Endodermal cell (in vitro differentiated cells): ENCODE measurements at regions not wholly inside any gene's neighbourhood (a gene's known extent, or its start where the extent isn't known, plus 50 kb on each side); places are given as distances from the start of the nearest gene placed in this dataset.
A peak's percentile ranks its signal among the peaks of the same experiment; 100 is the strongest.

Experiments used
- DNase-seq: peaks from one replicate; pipeline ENCODE4 v3.0.0-alpha.2; 2017
- H3K27ac ChIP-seq: 2 replicates; pipeline ENCODE4 v1.5.1; 2013; ENCODE audit warnings: mild to moderate bottlenecking, low read depth, low read length, moderate library complexity
- H3K27me3 ChIP-seq: 2 replicates; pipeline ENCODE4 v1.6.1; 2013; ENCODE audit warnings: mild to moderate bottlenecking, low read length, moderate library complexity; ENCODE audit not compliant: insufficient read depth, control insufficient read depth, poor library complexity, severe bottlenecking
- H3K36me3 ChIP-seq: 2 replicates; pipeline ENCODE4 v1.7.0; 2013; ENCODE audit warnings: mild to moderate bottlenecking, low read length, moderate library complexity; ENCODE audit not compliant: control insufficient read depth, insufficient read depth
- H3K4me1 ChIP-seq: one replicate; pipeline ENCODE4 v1.7.0; 2013; ENCODE audit warnings: low read length; ENCODE audit not compliant: control insufficient read depth, insufficient read depth
- H3K4me3 ChIP-seq: 2 replicates; pipeline ENCODE4 v1.5.1; 2013; ENCODE audit warnings: mild to moderate bottlenecking, low read length, moderate library complexity
- H3K9ac ChIP-seq: 2 replicates; pipeline ENCODE4 v1.6.1; 2013; ENCODE audit warnings: mild to moderate bottlenecking, low read length, moderate library complexity; ENCODE audit not compliant: poor library complexity, severe bottlenecking; ENCODE audit errors: extremely low read depth
- H3K9me3 ChIP-seq: 2 replicates; pipeline ENCODE4 v1.6.1; 2013; ENCODE audit warnings: mild to moderate bottlenecking, low read length, moderate library complexity; ENCODE audit not compliant: control insufficient read depth
- H3K27ac Mint-ChIP-seq: 2 replicates; pipeline ENCODE4 v1.8.0; 2020; ENCODE audit warnings: mixed read lengths
- H3K27me3 Mint-ChIP-seq: 2 replicates; pipeline ENCODE4 v1.8.0; 2021; ENCODE audit warnings: mild to moderate bottlenecking, mixed read lengths; ENCODE audit not compliant: insufficient read depth
- H3K36me3 Mint-ChIP-seq: 2 replicates; pipeline ENCODE4 v1.8.0; 2020; ENCODE audit warnings: low read depth, mixed read lengths
- H3K4me1 Mint-ChIP-seq: 2 replicates; pipeline ENCODE4 v1.8.0; 2020; ENCODE audit warnings: mixed read lengths
- H3K4me3 Mint-ChIP-seq: 2 replicates; pipeline ENCODE4 v1.8.0; 2020; ENCODE audit warnings: mild to moderate bottlenecking, moderate library complexity, mixed read lengths
- H3K9me3 Mint-ChIP-seq: 2 replicates; pipeline ENCODE4 v1.8.0; 2020; ENCODE audit warnings: mild to moderate bottlenecking, mixed read lengths
- CTCF ChIP-seq: fragments of 200-600 bp; sonication (generic); conservative IDR thresholded peaks from 2 replicates; pipeline ENCODE4 v1.5.0; 2021; ENCODE audit warnings: antibody characterized with exemption, mild to moderate bottlenecking
- WGBS, 2 experiments: methylation state at CpG; one replicate each; pipeline versions ENCODE4 v1.1.5 to v1.1.7; 2013; ENCODE audit warnings: missing lambda C conversion rate in 2 of 2, mixed read lengths in 1 of 2; ENCODE audit not compliant: insufficient coverage in 1 of 2, insufficient read length in 1 of 2; 5-methylcytosine and 5-hydroxymethylcytosine counted together

GRCh38 chr18:61606759-61607158, 273.5 kb downstream of the CDH20 start:
- Histone ChIP-seq H3K9me3 (peaks cover 33% of the 10 kb centered on the region), H3K9ac (peak overlapping the region; percentile 56), H3K27me3 (no peaks in the 10 kb centered on the region), H3K36me3 (no peaks in the 10 kb centered on the region), H3K4me3 (peak overlapping the region; percentile 78), H3K27ac (peak overlapping the region; percentile 52), H3K4me1 (peaks cover 3% of the 10 kb centered on the region)
- Mint-ChIP-seq H3K4me3 (peak overlapping the region; percentile 54), H3K4me1 (peaks cover 21% of the 10 kb centered on the region), H3K27me3 (no peaks in the 10 kb centered on the region), H3K9me3 (peaks cover 26% of the 10 kb centered on the region), H3K27ac (peak overlapping the region; percentile 94), H3K36me3 (peaks cover 10% of the 10 kb centered on the region)
- TF ChIP-seq CTCF: no peak
- 0 to 21% methylated on average over 2 to 5 of the region's 5 CpGs for WGBS, 2 experiments
- DNase-seq: peak; percentile 93

DNA sequence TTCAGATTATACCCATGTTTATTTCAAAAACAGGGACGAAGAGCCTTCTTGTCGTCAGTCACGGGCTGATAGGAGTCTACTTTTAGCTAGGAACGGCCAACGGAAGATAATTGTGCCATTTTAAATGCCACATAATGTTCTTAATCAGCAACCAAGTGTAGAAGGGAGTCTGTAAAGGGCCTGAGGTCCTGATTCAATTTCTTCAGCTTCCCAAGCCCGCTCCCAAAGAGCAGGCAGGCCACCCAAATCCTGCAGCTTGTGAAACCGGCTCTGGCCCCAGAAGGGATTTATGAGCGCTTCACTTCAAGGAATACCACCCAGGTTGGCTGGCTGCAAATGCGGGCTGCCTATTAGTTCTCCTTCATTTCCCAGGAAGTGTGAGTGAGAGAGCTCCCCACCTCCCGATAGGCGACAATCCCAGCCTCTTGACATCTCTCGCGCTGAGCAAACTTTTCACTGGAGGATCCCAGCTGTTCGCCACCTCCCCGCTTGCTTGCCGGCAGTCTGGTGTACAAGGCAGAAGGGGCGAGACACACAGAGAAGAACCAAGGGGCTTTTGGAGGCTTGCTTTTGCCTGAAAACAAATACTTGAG, 272.9 kb downstream of the CDH20 start:
- DNase-seq: peak; percentile 88
- Mint-ChIP-seq H3K4me1 (peaks cover 21% of the 10 kb centered on the region), H3K4me3 (peak overlapping the region; percentile 54), H3K9me3 (peaks cover 21% of the 10 kb centered on the region), H3K27ac (peak overlapping the region; percentile 94), H3K36me3 (peaks cover 10% of the 10 kb centered on the region), H3K27me3 (no peaks in the 10 kb centered on the region)
- WGBS, 2 experiments: 29% methylated on average over 5 to 17 of the region's 17 CpGs
- H3K27me3 ChIP-seq: no peaks in the 10 kb centered on the region
- peak overlapping the region; percentile 56 for H3K9ac ChIP-seq
- no peaks in the 10 kb centered on the region for H3K36me3 ChIP-seq
- peak overlapping the region; percentile 52 for H3K27ac ChIP-seq
- TF ChIP-seq CTCF: no peak
- H3K4me1 ChIP-seq: peaks cover 3% of the 10 kb centered on the region
- peaks cover 27% of the 10 kb centered on the region for H3K9me3 ChIP-seq
- H3K4me3 ChIP-seq: peak overlapping the region; percentile 78

DNA sequence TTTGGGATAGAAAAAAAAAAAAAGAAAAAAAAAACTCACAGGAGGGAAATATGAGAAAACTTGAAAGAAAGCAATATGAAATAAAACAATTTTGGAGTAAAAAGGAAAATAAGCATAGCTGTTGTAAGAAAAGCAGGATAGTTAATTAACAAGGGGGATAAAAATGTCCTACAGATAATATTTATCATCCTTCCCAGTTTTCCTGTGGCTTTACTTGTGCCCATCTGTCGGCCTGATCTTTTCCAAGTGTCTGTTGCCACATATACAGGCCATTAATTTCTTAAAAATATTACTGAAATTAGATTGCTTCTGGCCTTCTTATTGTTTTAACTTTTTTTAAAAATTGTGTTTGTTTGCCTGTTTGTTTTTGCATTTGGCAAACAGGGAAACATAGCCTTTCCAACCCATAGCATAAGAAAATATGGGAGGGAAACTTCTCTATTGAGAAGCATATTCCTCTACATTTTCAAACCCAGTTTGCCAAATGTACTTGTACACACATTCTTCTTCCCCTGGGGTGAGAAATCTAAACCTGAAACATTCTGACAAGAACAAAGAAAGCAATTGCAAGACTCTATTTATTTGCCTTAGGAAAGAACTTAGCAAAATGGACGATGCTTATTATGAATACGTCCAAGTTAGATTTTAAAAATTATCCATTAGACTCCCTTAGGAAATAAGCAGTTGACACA, 272.3 kb downstream of the CDH20 start:
- Histone ChIP-seq H3K9ac (peak overlapping the region; percentile 56), H3K36me3 (no peaks in the 10 kb centered on the region), H3K27me3 (no peaks in the 10 kb centered on the region), H3K4me3 (peak overlapping the region; percentile 78), H3K9me3 (peaks cover 20% of the 10 kb centered on the region), H3K4me1 (peaks cover 3% of the 10 kb centered on the region), H3K27ac (no peak overlapping the region)
- Mint-ChIP-seq H3K4me3 (peak overlapping the region; percentile 54), H3K27me3 (no peaks in the 10 kb centered on the region), H3K36me3 (peaks cover 5% of the 10 kb centered on the region), H3K9me3 (peaks cover 15% of the 10 kb centered on the region), H3K4me1 (peaks cover 21% of the 10 kb centered on the region), H3K27ac (peak overlapping the region; percentile 94)
- no peak for DNase-seq
- TF ChIP-seq CTCF: no peak
- 56% methylated on average over 3 of the region's 3 CpGs; no CpG with 5 or more reads in 1 of the 2 experiments for whole genome bisulfite sequencing, 2 experiments
